Mucosa of descending colon (tissue), 3 donors: ENCODE measurements at regions not wholly inside any gene's neighbourhood (a gene's known extent, or its start where the extent isn't known, plus 50 kb on each side); places are given as distances from the start of the nearest gene placed in this dataset.

Experiments
- ATAC-seq: fragments of 200-7000 bp; cut with Tn5 transposase; one replicate; pipeline ENCODE4 v1.9.1; 2020; ENCODE audit warnings: mild to moderate bottlenecking, moderate library complexity
- DNase-seq, 3 donors: peaks; one replicate each; pipeline ENCODE4 v3.0.0-alpha.2; 2020
- H3K36me3 ChIP-seq: fragments of 200-600 bp; one replicate; pipeline ENCODE4 v1.8.0; 2021; ENCODE audit warnings: low read depth, mild to moderate bottlenecking
- H3K4me1 ChIP-seq: fragments of 200-600 bp; one replicate; pipeline ENCODE4 v1.8.0; 2021; ENCODE audit warnings: low read depth, mild to moderate bottlenecking
- H3K4me3 ChIP-seq: fragments of 200-600 bp; one replicate; pipeline ENCODE4 v1.8.0; 2021; ENCODE audit warnings: mild to moderate bottlenecking
- H3K9me3 ChIP-seq: fragments of 200-600 bp; one replicate; pipeline ENCODE4 v1.8.0; 2021; ENCODE audit warnings: mild to moderate bottlenecking
- CTCF ChIP-seq: fragments of 200-600 bp; IDR thresholded peaks from one replicate; pipeline ENCODE4 v1.8.0; 2022; ENCODE audit warnings: antibody characterized with exemption, mild to moderate bottlenecking
- intact Hi-C, 2 donors: fragments of 100-400 bp; cut with DNase I in 1 of 2; cut with micrococcal nuclease in 1 of 2; formaldehyde crosslinking; loops; one replicate each; pipeline versions ENCODE4 v1.11.0 to v1.11.1; 2022; cut with DNase I, micrococcal nuclease
- donor health status: DM: no; HTN: no; CAD: no; lungs with moderate emphysema.
- donor health status: DM: no; HTN: no; CAD: no.
- donor health status: DM: no; HTN: yes; CAD: no.

- H3K4me1 ChIP-seq = no peaks in the 10 kb centered on the region
- no peak for TF ChIP-seq CTCF
- no peaks in the 10 kb centered on the region for H3K36me3 ChIP-seq
- intact Hi-C loops = no loop called here
- no peak overlapping the region for H3K4me3 ChIP-seq
- DNase-seq = no peak
- H3K9me3 ChIP-seq = no peaks in the 10 kb centered on the region
- ATAC-seq = no peak
These were observed 66.0 kb upstream of the DUSP5 start for GRCh38 chr10:110431659-110432058.

- no peak overlapping the region for H3K4me3 ChIP-seq
- TF ChIP-seq CTCF = no peak
- no peaks in the 10 kb centered on the region for H3K4me1 ChIP-seq
- no peak for ATAC-seq
- DNase-seq = no peak
- intact Hi-C loops = no loop called here
- H3K36me3 ChIP-seq = no peaks in the 10 kb centered on the region
- H3K9me3 ChIP-seq = no peaks in the 10 kb centered on the region
These were observed 65.6 kb upstream of the DUSP5 start for GRCh38 chr10:110432084-110432483.

- ATAC-seq (no peak), DNase-seq (no peak)
- no peak overlapping the region for H3K4me3 ChIP-seq
- intact Hi-C loops = no loop called here
- H3K9me3 ChIP-seq = no peaks in the 10 kb centered on the region
- H3K4me1 ChIP-seq = no peaks in the 10 kb centered on the region
- TF ChIP-seq CTCF = no peak
- H3K36me3 ChIP-seq = no peaks in the 10 kb centered on the region
These were observed 64.7 kb upstream of the DUSP5 start for GRCh38 chr10:110432814-110433565.

- no peak for TF ChIP-seq CTCF
- Histone ChIP-seq H3K4me1 (no peaks in the 10 kb centered on the region), H3K4me3 (no peak overlapping the region), H3K36me3 (no peaks in the 10 kb centered on the region), H3K9me3 (no peaks in the 10 kb centered on the region)
- intact Hi-C loops = no loop called here
- DNase-seq = no peak
- no peak for ATAC-seq
These were observed 64.0 kb upstream of the DUSP5 start for GRCh38 chr10:110433740-110434139.

GRCh38 chr10:110434489-110435096, 63.1 kb upstream of the DUSP5 start:
- no peaks in the 10 kb centered on the region for H3K9me3 ChIP-seq
- intact Hi-C loops = no loop called here
- H3K4me1 ChIP-seq = no peaks in the 10 kb centered on the region
- no peak for TF ChIP-seq CTCF
- H3K4me3 ChIP-seq = no peak overlapping the region
- H3K36me3 ChIP-seq = no peaks in the 10 kb centered on the region
- no peak for ATAC-seq
- no peak for DNase-seq
